Activated CD8-positive, alpha-beta memory T cell treated with anti-CD3 and anti-CD28 coated beads, Interleukin-2, amount 50 U/mL, for 24 hours (primary cell): ENCODE measurements at regions not wholly inside any gene's neighbourhood (a gene's known extent, or its start where the extent isn't known, plus 50 kb on each side); places are given as distances from the start of the nearest gene placed in this dataset.

Experiments
- DNase-seq: peaks from one replicate; pipeline ENCODE4 v3.0.0-alpha.2; 2020; ENCODE audit errors: extremely low read depth

GRCh38 chr2:43055086-43055912 lies 171.1 kb downstream of the ZFP36L2 start:
- no peak for DNase-seq

GRCh38 chr2:43054367-43054766 lies 172.0 kb downstream of the ZFP36L2 start:
- no peak for DNase-seq

- DNase-seq, result no peak
Observed at GRCh38 chr2:43052944-43053306, 173.5 kb downstream of the ZFP36L2 start.

GRCh38 chr2:43052204-43052943 lies 174.0 kb downstream of the ZFP36L2 start:
- no peak for DNase-seq

GRCh38 chr2:43051338-43051737 lies 175.1 kb downstream of the ZFP36L2 start:
- no peak for DNase-seq

GRCh38 chr2:43050866-43051265 lies 175.5 kb downstream of the ZFP36L2 start:
- no peak for DNase-seq

GRCh38 chr2:43049836-43050801 lies 176.3 kb downstream of the ZFP36L2 start:
- DNase-seq, result no peak

- DNase-seq, result no peak
Observed at GRCh38 chr2:43047187-43047780, 179.1 kb downstream of the ZFP36L2 start.

- DNase-seq, result no peak
Observed at GRCh38 chr2:43045866-43046265, 180.5 kb downstream of the ZFP36L2 start.

GRCh38 chr2:43044093-43044681 lies 182.2 kb downstream of the ZFP36L2 start:
- DNase-seq, result no peak

- DNase-seq, result no peak
Observed at GRCh38 chr2:43043553-43043870, 182.9 kb downstream of the ZFP36L2 start.

- no peak for DNase-seq
Observed at GRCh38 chr2:43041661-43042360, 184.6 kb downstream of the ZFP36L2 start.

GRCh38 chr2:43041173-43041591 lies 185.2 kb downstream of the ZFP36L2 start:
- no peak for DNase-seq

GRCh38 chr2:43040084-43040854 lies 186.1 kb downstream of the ZFP36L2 start:
- no peak for DNase-seq

- DNase-seq, result no peak
Observed at GRCh38 chr2:43039376-43040080, 186.9 kb downstream of the ZFP36L2 start.

- no peak for DNase-seq
Observed at GRCh38 chr2:43038696-43039094, 187.7 kb downstream of the ZFP36L2 start.

- DNase-seq, result no peak
Observed at GRCh38 chr2:43038034-43038695, 188.2 kb downstream of the ZFP36L2 start.

- no peak for DNase-seq
Observed at GRCh38 chr2:43035922-43036321, 190.5 kb downstream of the ZFP36L2 start.

- no peak for DNase-seq
Observed at GRCh38 chr2:43034921-43035320, 191.5 kb downstream of the ZFP36L2 start.
